BE2C (cell line): ENCODE measurements at regions not wholly inside any gene's neighbourhood (a gene's known extent, or its start where the extent isn't known, plus 50 kb on each side); places are given as distances from the start of the nearest gene placed in this dataset.

ENCODE experiments used
- DNase-seq: peaks from one replicate; pipeline ENCODE4 v3.0.0-alpha.2; 2020
- H3K27me3 ChIP-seq: fragments of 250-450 bp; sonication (Bioruptor Pico); 2 replicates; pipeline ENCODE4 v1.5.1; 2020; ENCODE audit warnings: mild to moderate bottlenecking
- H3K36me3 ChIP-seq: fragments of 250-450 bp; sonication (Bioruptor Pico); 2 replicates; pipeline ENCODE4 v1.5.1; 2020; ENCODE audit warnings: mild to moderate bottlenecking
- H3K4me1 ChIP-seq: fragments of 250-450 bp; sonication (Bioruptor Pico); 2 replicates; pipeline ENCODE4 v1.5.1; 2020
- H3K4me3 ChIP-seq: 2 replicates; pipeline ENCODE4 v1.5.1; 2011; ENCODE audit warnings: low read depth, low read length
- H3K9me3 ChIP-seq: fragments of 250-450 bp; sonication (Bioruptor Pico); 2 replicates; pipeline ENCODE4 v1.5.1; 2020
- TF ChIP-seq, protein P1 (sequence below): IDR thresholded peaks from 2 replicates; pipeline ENCODE4 v1.5.1; 2012; ENCODE audit warnings: mild to moderate bottlenecking, low read depth, low read length

DNA sequence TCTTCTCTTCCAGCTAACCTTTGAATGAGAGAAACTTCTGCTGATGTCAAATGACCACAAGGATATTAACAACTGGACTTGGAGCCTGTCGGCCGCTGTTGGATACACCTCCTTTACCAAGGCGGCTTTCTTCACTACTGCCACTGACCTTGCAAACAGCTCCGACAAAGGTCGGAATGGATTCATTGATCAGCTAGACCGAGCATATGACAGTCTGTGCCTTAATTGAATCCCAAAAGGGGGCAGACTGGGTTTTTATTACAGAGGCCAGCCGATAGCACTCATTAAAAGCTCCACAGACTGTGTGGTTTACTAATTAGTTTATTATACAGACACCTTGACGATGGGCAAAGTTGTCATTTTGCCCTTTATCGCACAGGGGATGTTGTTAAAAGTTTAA, 394.5 kb downstream of the RERGL start:
- no peaks in the 10 kb centered on the region for H3K4me1 ChIP-seq
- TF ChIP-seq, protein P1, sequence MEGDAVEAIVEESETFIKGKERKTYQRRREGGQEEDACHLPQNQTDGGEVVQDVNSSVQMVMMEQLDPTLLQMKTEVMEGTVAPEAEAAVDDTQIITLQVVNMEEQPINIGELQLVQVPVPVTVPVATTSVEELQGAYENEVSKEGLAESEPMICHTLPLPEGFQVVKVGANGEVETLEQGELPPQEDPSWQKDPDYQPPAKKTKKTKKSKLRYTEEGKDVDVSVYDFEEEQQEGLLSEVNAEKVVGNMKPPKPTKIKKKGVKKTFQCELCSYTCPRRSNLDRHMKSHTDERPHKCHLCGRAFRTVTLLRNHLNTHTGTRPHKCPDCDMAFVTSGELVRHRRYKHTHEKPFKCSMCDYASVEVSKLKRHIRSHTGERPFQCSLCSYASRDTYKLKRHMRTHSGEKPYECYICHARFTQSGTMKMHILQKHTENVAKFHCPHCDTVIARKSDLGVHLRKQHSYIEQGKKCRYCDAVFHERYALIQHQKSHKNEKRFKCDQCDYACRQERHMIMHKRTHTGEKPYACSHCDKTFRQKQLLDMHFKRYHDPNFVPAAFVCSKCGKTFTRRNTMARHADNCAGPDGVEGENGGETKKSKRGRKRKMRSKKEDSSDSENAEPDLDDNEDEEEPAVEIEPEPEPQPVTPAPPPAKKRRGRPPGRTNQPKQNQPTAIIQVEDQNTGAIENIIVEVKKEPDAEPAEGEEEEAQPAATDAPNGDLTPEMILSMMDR: no peak
- H3K4me3 ChIP-seq: no peak overlapping the region
- no peaks in the 10 kb centered on the region for H3K27me3 ChIP-seq
- no peaks in the 10 kb centered on the region for H3K9me3 ChIP-seq
- H3K36me3 ChIP-seq: no peaks in the 10 kb centered on the region
- no peak for DNase-seq

DNA sequence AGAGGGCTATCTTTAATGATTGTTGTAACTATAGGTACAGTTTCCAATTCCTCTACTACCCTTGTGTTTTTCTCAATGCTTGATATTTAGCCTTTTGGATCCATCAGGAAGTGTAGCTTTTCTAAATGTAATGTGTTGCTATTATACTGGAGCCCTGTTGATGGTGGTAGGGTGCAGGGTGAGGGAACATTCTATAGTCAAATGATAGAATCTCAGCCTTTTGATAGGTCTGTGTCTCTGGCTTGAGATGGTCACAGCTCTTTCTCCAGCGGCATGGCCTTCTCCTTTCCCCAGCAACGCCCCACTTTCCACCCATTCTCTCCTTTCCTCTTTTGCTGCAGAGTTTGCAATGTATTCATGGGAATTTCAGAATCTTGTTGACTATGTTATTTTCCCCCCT, 398.6 kb downstream of the RERGL start:
- Histone ChIP-seq H3K36me3 (no peaks in the 10 kb centered on the region), H3K4me3 (no peak overlapping the region), H3K9me3 (no peaks in the 10 kb centered on the region), H3K27me3 (no peaks in the 10 kb centered on the region), H3K4me1 (no peaks in the 10 kb centered on the region)
- DNase-seq: no peak
- TF ChIP-seq, protein P1: no peak

GRCh38 chr12:17680220-17680619, 409.8 kb downstream of the RERGL start:
- Histone ChIP-seq H3K4me1 (no peaks in the 10 kb centered on the region), H3K9me3 (no peaks in the 10 kb centered on the region), H3K4me3 (no peak overlapping the region), H3K36me3 (no peaks in the 10 kb centered on the region), H3K27me3 (no peaks in the 10 kb centered on the region)
- no peak for DNase-seq
- TF ChIP-seq, protein P1: no peak

DNA sequence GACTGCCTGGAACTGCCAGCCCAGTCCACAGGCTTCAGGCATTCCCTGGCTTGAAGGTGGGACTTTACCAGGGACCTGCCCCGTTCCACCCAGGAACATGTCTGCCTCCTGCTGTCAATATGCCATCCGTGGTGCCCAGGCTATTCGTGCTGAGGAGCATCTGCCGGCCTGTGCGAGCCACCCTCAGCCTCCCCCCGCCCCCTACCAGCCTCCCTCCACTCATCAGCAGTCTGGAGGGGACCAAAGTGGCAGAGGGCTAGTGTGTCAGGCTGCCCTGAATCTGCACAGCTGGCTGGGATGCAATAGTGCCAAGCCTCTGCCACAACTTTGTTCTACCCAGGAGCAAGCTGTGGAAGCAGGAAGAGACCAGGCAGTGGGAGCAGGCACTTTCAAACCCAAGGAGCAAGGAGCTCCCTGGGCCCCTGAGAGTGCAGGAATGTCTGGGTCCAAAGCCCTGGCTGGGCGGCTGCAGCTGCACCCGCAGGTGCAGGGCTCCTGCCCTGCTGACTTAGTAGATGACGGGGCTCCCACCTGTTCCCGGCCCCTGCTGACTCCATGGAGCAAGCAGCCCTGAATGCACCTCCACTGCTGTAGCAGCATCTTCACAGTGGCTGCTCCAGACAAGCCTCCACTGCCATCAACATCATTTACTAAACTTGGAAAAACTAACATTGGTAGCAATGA, 423.2 kb downstream of the RERGL start:
- no peak overlapping the region for H3K4me3 ChIP-seq
- TF ChIP-seq, protein P1: no peak
- H3K36me3 ChIP-seq: no peaks in the 10 kb centered on the region
- no peak for DNase-seq
- no peaks in the 10 kb centered on the region for H3K9me3 ChIP-seq
- H3K27me3 ChIP-seq: no peaks in the 10 kb centered on the region
- H3K4me1 ChIP-seq: no peaks in the 10 kb centered on the region

DNA sequence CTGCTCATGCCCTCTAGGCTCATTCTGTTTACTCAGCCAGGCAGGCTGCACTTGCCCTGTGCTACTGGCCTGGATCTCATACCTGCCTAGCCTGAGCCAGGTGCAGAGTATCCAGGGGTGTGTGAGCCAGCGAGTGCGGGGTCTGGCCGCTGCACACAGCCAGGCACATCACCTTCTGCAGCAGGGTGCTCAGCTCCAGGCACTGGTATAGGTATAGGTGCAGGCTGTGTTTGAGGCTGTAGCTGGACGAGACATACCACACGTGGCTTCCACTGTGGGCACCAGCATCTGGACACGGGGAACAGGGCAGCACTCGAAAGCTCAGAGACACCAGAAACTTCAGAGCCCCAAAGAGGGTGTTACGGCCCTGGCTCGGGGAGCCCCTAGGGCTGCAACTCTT, 424.2 kb downstream of the RERGL start:
- TF ChIP-seq, protein P1: no peak

DNA sequence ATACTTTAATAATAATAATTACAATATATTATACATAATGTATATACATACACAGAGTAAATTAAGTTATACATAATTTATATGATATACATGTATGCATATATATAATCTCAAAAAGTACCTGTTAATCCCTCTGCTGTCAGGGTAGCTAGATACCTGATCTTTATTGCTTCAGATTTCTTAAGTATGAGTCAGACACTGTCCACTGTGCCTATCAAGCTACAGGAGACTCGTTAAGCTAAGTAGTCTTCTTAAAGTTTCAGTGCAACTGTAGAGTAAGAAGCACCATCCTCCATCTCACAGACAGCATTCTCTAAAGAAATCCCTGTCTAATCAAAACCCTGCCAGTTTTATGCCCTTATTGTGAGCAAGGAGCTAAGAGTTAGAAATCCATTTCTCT, 428.7 kb downstream of the RERGL start:
- H3K4me1 ChIP-seq: no peaks in the 10 kb centered on the region
- no peaks in the 10 kb centered on the region for H3K9me3 ChIP-seq
- no peak for DNase-seq
- no peak overlapping the region for H3K4me3 ChIP-seq
- no peaks in the 10 kb centered on the region for H3K36me3 ChIP-seq
- TF ChIP-seq, protein P1: no peak
- no peaks in the 10 kb centered on the region for H3K27me3 ChIP-seq

More for the DNA sequence above, 424.2 kb downstream of the RERGL start:
- H3K36me3 ChIP-seq: no peaks in the 10 kb centered on the region
- H3K9me3 ChIP-seq: no peaks in the 10 kb centered on the region
- no peak overlapping the region for H3K4me3 ChIP-seq
- H3K27me3 ChIP-seq: no peaks in the 10 kb centered on the region
- no peak for DNase-seq
- H3K4me1 ChIP-seq: no peaks in the 10 kb centered on the region
